GM21381 (cell line): ENCODE measurements at regions not wholly inside any gene's neighbourhood (a gene's known extent, or its start where the extent isn't known, plus 50 kb on each side); places are given as distances from the start of the nearest gene placed in this dataset.

Experiments used
- ATAC-seq: cut with Tn5 transposase; IDR thresholded peaks from one replicate; pipeline ENCODE4 v1.9.1; 2021; ENCODE audit warnings: mild to moderate bottlenecking, moderate library complexity; ENCODE audit not compliant: unreplicated experiment

DNA sequence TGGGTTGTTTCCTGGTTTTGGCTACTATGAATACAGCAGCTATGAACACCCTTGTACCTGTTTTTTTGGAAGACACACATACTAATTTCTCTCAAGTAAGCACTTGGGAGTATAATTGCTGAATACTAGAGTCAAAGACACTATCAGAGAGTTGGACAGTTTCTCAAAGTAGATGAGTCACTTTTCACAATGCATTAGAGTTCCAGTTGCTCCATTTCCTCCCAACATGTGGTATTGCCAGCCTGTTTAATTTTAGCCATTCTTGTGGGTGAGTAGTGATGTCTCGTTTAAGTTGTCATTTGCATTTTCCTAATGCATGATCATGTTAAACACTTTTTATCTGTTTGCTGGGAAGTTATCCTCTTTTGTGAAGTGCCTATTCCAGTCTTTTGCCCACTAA lies 81.6 kb upstream of the GDNF start:
- no peak for ATAC-seq

DNA sequence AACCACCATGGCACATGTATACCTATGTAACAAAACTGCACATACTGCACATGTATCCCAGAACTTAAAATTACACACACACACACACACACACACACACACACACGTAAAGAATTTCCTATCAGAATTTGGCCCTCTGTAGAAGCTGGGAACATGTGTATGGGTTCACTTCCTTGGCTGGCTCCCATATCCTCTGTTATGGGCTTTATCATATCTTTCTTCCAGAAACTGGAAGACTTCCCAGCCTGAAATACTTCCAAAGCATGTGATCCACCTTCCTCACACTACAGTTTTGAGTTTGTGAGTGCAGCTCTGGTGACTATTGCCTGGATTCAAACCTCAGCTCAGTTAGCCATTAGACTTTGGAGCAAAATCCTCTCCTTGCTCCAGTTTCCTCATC lies 78.6 kb upstream of the GDNF start:
- no peak for ATAC-seq

DNA sequence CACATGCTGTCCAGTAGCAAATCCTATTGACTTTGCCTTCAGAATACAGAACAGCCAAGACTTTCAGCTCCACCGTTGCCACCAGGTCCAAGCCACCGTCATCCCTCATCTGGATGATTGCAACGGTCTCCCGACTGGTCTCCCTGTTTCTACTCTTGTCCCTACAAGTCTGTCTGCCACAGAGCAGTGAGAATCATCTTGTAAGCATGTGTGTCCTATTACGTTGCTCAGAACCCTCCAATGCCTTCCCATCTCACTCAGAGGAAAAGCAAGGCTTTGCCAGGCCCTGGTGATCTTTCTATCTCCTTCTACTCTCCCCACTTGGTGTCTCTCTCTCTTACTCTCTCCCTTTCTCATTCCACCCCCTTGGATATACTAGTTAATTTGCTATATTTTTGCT lies 76.7 kb upstream of the GDNF start:
- ATAC-seq: no peak

DNA sequence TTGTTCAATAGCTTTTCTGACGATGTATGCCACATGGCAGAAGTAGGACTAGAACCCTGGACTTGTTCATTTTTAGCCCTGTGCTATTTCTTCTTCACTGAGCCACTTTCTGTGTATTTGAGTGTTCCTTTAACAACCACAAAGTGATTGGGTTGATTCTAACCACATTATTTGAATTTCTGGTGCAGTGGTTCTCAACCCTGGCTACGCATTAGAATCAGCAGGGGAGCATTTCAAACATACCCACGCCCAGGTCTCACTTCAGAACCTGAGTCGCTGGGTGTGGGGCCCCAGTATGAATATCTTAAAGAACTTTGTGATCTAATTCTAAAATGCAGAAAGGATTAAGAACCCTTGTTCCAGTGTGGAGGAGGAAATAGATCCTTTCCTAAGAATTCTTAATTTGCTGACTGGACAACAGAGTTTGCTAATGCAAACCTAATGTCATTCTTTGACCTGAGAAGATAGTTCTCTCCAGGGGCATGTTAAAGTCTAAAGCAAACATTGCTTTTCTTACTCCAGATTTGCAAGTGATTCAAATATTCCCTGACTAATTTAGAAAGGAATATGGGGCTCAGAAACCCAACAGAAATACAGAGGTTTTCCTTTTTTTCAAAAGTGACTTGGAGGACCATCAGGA lies 75.4 kb upstream of the GDNF start:
- ATAC-seq: no peak

DNA sequence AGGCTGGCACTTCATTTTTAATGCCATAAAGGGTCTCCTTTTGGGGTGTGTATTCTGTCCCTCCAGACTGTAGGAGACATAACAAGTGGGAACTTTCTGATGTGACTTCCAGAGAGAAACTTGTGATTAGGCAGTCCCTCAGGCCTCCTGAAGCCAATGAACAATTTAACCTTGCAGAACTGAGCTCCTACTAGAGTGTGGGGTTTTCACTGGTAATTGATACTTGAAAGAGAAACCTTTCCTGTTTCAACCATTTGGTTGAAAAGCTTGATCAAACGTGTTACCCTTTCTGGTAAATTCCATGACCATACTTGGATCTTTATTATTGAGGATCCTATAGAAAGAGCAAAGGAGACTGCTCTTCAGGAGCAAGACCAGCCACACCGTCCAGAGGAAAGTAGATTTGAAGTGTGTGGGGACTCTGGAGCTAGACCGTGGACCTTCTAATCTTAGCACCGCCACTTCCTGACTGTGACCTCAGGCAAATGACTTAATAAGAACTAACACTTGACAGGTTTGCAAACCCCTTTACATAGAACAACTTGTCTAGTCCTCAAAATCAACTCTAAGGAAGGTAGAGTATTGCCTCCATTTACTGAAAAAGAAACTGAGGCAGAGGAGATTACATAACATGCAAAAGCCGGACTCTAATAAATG lies 69.9 kb upstream of the GDNF start:
- ATAC-seq: peak; percentile 87

DNA sequence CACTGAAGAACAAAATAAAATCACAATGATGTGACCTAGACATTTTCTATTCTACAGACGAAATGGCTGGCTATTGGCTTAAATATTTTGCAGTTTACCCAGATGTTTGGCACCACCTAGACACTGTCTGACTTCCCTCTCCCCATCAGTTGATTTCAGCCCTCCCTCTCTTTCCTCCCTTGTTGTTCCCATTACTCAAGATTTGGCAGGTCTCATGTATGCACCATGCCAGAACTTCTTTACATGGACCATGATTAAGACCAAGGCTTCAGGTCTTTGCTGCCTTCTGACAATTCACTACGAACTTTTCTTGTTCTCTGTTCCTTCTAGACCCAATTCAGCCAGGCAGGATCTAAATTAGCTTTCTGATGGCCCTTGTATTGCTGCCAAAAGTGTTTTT lies 66.6 kb upstream of the GDNF start:
- ATAC-seq: no peak

DNA sequence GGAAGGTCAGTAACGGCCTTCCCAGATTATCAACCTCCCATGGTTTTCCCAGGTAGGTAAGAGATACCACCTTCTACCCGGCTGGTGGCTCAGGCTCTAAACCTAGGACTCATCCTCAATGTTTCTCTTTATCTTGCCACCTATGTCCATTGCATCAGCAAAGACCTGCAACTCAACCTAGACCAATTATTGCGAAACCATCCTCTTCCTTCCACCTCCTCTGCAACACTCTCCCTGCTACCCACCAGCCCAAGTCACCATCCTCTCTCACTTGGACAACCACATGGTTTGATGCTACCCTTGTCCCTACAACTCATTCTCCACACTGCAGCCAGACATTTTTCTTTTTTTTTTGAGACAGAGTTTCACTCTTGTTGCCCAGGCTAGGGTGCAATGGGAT lies 65.4 kb upstream of the GDNF start:
- no peak for ATAC-seq

DNA sequence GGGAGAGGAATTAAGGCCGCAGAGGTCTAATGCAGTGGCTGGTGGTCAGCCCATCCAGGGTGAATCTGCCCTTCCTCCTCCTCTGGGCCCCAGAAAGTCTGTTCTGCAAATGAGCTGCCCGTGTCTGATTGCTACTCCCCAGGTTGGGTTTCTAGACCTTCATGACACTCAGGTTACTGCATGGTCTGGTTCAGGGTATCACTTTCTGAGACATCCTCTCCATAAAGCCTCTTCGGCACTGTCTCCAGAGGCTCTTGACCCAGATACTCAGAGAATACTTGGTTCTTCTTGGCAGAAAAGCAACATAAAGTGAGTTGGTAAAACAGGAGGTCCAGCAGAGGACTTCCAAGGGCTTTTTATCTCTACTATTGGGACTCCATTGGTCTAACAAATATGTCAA lies 62.5 kb upstream of the GDNF start:
- no peak for ATAC-seq

DNA sequence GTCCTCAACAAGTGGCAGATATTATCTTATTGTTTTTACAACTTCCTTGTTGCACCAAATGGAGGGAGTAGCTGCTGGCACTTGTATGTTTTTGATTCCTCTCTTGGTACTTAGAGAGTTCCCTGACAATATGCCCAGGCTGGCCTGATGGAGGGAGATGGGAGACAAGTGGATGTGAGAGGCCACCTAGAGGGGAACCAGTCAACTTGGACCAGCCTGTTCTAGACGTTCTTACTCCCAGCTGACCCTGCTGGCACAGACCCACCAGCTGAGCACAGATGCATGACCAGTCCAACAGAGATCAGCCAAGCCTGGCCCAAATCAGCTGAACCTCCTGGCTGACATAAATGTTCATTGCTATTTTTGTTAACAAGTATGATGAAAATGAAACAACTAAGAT lies 60.9 kb upstream of the GDNF start:
- ATAC-seq: no peak

DNA sequence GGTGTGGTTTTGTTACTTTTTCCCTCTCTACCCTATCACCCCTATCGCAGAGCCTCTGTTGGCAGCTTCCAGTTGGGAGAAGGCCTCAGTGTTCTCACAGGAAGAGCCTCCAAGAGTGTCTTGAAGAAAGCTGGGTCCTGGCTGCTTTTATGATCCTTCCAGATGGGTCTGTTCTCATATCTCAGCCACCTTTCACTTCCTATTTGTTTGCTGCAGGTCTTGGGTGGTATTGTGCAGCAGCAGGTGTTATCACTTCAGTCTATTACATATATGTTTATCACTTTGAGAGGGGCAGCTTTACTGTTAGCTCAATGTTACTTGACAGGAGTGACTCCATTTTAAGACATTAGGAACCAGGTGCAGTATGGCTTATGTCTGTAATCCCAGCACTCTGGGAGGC lies 59.2 kb upstream of the GDNF start:
- no peak for ATAC-seq

DNA sequence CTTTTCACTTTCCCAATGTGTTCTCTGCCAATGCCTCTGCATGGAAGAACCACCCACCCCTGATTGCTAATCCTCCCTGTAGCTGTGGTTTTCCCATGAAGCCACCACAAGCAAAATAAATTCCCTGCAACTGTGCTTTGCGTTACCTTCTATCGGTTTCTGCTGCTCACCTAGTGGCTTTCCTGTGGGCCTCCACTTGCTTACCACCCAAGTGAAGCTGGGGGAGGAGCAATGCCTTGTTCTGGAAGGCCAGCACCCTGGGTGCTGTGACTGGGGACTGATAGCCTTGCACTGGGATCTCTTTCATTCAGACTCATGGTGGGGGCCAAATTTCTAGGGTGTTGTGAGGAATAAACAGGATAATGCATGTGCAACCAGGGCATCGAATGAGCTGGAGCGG lies 56.3 kb upstream of the GDNF start:
- no peak for ATAC-seq

DNA sequence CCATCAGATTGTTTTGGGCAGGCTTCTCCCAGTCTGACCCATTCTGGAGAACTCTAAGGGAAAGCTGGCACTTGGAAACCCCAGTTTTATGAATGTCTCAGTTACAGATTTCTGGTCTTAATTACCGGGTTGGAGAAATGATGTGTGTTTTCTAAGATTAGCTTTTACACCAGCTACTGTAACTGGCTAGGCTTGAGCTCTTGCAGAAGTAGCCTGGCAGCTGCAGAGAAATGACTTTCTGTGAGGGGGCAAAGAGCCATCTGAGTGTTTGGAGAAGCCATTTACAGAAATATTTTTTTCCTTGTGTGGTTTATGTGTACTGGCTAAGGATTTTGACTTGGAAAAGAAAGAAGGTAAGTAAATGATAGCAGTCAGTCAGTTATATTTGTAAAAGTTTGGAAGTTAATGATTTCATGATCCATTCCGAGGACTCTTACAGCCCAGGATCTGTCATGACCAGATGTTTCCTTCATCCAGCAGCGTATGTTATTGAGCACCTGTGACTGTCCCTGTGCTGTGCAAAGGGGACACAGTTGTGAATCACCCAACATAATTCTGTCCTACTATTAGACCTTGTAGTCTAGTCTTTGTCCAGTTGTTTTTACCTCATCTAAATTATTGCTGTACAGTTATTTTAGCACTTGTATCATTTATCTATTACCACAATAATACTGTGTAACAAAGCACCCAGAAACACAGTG lies 53.7 kb upstream of the GDNF start:
- ATAC-seq: no peak

DNA sequence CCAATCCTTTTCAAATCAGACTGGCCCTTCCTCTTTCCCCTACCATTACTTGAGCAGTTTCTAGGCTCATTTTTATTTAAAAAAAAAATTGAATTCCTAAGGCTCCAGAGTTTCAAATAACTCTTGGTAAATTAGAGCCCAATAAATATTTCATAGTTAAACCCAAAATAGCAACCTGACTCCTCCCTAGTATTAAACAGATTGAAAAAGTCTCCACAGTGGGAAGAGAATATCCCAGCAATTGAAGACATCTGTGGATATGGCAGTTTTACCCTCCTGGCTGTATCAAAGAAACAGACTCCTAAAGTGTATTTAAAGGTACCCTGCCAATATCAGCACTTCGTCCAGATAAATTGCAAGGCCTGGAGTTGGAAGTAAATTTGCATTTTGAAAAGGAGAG lies 52.7 kb upstream of the GDNF start:
- no peak for ATAC-seq

DNA sequence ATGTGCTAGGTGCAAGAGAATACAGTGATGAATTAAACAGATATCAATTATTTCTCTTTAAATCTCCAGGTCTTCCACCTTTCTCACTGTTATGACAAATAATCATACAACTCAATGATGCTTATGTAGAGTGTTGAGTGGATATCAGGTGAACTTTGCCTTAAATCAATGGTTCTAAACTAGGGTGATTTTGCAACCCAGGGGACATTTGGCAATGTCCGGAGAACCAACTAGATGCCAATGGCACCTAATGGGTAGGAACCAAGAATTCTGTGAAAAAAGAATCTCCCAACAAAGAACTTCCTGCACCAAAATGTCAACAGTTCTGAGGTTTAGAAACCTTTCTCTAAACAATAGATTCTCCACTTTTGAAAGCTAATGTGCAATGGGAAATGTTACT lies 52.0 kb upstream of the GDNF start:
- no peak for ATAC-seq

DNA sequence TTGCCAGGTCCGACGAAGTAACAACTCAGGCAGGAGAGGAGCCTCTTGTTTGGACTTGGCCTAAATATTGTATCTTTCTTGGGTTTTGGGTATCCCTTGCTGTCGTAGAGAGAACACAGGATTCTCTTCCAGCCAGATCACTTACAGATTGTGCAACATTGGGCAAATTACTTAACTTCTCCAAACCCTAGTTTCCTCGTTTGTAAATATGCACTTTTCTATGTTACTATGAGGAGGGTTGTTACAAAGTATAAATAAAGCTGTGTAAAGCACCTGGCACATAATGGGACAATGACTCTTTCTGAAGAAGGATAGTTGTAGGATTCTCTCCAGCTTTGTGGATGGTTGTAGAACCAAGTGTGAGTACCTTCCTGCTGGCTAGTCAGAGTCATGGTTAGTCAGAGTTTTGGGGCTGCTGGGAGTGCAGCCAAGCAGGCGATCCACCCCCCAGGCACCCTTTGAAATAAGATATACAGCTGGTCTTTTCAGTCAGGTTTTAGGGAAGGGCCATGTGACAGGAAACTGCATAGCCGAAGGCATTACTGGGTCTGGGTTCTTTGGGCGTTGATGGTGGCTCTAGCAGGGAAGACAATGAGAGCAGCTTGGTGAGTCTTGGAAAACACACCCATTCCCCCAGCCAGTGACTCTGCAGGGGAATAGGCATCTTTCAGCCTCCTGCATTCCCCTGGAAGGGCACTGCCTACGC lies 49.9 kb upstream of the GDNF start:
- no peak for ATAC-seq
